ENCODE measurements at regions not wholly inside any gene's neighbourhood (a gene's known extent, or its start where the extent isn't known, plus 50 kb on each side); places are given as distances from the start of the nearest gene placed in this dataset.

DNA sequence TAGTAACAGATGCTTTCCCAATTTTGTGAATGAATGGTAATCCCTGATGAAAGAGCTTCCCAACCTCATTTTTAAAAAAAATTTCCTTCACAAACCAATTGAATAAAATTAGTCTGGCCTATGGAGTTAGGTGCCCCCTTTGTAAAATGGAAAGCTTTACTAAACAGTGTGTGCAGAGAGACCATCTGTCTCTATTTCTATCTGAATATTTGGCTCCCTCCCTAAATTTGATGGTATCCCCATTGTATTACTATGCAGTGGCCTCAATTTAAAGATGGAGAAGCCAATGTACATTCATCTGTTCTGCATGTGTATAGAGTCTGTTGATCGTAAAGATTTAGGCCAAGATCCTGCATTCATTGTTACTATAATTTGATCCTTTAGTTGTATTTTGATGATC is 397.7 kb upstream of the RGS6 start:
- no peaks in the 10 kb centered on the region for H3K27me3 ChIP-seq (ENCODE audit: insufficient read depth, low read depth, low read length)
- H3K9me2 ChIP-seq (ENCODE audit: insufficient read depth, low read length): no peaks in the 10 kb centered on the region
- H2AFZ ChIP-seq (ENCODE audit: low read depth, low read length): no peak overlapping the region
- TF ChIP-seq, protein P1, sequence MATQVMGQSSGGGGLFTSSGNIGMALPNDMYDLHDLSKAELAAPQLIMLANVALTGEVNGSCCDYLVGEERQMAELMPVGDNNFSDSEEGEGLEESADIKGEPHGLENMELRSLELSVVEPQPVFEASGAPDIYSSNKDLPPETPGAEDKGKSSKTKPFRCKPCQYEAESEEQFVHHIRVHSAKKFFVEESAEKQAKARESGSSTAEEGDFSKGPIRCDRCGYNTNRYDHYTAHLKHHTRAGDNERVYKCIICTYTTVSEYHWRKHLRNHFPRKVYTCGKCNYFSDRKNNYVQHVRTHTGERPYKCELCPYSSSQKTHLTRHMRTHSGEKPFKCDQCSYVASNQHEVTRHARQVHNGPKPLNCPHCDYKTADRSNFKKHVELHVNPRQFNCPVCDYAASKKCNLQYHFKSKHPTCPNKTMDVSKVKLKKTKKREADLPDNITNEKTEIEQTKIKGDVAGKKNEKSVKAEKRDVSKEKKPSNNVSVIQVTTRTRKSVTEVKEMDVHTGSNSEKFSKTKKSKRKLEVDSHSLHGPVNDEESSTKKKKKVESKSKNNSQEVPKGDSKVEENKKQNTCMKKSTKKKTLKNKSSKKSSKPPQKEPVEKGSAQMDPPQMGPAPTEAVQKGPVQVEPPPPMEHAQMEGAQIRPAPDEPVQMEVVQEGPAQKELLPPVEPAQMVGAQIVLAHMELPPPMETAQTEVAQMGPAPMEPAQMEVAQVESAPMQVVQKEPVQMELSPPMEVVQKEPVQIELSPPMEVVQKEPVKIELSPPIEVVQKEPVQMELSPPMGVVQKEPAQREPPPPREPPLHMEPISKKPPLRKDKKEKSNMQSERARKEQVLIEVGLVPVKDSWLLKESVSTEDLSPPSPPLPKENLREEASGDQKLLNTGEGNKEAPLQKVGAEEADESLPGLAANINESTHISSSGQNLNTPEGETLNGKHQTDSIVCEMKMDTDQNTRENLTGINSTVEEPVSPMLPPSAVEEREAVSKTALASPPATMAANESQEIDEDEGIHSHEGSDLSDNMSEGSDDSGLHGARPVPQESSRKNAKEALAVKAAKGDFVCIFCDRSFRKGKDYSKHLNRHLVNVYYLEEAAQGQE (IDR thresholded peaks at IDR 0.05; ENCODE audit: borderline replicate concordance): no peak
- TF ChIP-seq EZH2 (IDR thresholded peaks at IDR 0.05; ENCODE audit: borderline replicate concordance, insufficient read depth, low read length, poor library complexity, severe bottlenecking) (no peak), SMC3 (conservative IDR thresholded peaks at IDR 0.05; ENCODE audit: poor library complexity) (no peak), MXI1 (conservative IDR thresholded peaks at IDR 0.05; ENCODE audit: poor library complexity, severe bottlenecking) (no peak), RAD21 (conservative IDR thresholded peaks at IDR 0.05) (no peak), TAF1 (IDR thresholded peaks at IDR 0.05; ENCODE audit: low read depth) (no peak), POLR2AphosphoS5 (IDR thresholded peaks at IDR 0.05) (no peak)
- TF ChIP-seq, protein P2, sequence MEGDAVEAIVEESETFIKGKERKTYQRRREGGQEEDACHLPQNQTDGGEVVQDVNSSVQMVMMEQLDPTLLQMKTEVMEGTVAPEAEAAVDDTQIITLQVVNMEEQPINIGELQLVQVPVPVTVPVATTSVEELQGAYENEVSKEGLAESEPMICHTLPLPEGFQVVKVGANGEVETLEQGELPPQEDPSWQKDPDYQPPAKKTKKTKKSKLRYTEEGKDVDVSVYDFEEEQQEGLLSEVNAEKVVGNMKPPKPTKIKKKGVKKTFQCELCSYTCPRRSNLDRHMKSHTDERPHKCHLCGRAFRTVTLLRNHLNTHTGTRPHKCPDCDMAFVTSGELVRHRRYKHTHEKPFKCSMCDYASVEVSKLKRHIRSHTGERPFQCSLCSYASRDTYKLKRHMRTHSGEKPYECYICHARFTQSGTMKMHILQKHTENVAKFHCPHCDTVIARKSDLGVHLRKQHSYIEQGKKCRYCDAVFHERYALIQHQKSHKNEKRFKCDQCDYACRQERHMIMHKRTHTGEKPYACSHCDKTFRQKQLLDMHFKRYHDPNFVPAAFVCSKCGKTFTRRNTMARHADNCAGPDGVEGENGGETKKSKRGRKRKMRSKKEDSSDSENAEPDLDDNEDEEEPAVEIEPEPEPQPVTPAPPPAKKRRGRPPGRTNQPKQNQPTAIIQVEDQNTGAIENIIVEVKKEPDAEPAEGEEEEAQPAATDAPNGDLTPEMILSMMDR (IDR thresholded peaks at IDR 0.05; ENCODE audit: poor library complexity, severe bottlenecking): no peak
- no peaks in the 10 kb centered on the region for H4K20me1 ChIP-seq (ENCODE audit: insufficient read depth)
- H3K27ac ChIP-seq (ENCODE audit: low read length): no peak overlapping the region
- no peaks in the 10 kb centered on the region for H3K9me3 ChIP-seq (ENCODE audit: low read length)
- no peak overlapping the region for H3K4me2 ChIP-seq (ENCODE audit: low read length)
- no peaks in the 10 kb centered on the region for H3K79me2 ChIP-seq (replicated peaks; ENCODE audit: insufficient read depth, low read length)
- no peak overlapping the region for H3K4me3 ChIP-seq (ENCODE audit: low read length)
- H3K36me3 ChIP-seq (ENCODE audit: insufficient read depth, low read length): no peaks in the 10 kb centered on the region
- H3K9ac ChIP-seq (ENCODE audit: low read length): no peak overlapping the region
- H3F3A ChIP-seq (ENCODE audit: insufficient read depth, low read length, poor library complexity, severe bottlenecking): no peaks in the 10 kb centered on the region

DNA sequence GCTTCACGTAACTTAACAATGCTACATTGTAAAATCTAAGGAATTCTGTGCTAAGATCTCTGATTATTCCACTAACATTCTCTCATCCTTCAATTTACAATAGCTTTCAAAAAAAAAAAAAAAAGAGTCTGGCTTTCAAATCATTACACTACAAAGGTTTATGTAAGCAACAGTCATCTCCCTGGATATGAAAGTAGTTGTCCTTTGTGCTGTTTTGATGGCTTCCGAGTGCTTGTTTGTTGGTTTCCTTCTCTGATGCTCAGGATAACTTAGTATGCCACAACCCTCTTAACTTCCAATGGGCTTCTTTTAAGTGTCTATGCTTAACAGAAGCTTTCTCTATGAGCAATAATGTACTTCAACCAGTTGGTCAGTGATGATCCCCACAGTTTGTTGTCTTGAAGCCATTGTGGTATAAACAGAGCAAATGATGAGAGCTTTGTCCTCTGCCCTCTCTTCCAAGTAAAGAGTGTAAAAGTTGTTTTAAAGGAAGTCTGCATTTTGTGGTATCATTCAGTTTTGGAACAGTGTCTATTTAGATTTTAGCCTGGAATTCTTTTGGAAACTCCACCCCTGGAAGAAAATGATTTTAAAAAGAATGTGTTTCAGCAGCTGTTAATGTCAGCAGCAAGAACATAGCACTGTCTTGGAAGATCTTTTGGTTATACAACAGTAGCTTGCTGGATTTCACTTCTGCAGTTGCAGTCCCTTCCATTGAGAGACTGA is 396.1 kb upstream of the RGS6 start:
- H3F3A ChIP-seq (ENCODE audit: insufficient read depth, low read length, poor library complexity, severe bottlenecking): no peaks in the 10 kb centered on the region
- no peak overlapping the region for H3K27ac ChIP-seq (ENCODE audit: low read length)
- H3K27me3 ChIP-seq (ENCODE audit: insufficient read depth, low read depth, low read length): no peaks in the 10 kb centered on the region
- H3K4me2 ChIP-seq (ENCODE audit: low read length): no peak overlapping the region
- H3K4me3 ChIP-seq (ENCODE audit: low read length): no peak overlapping the region
- H3K9me2 ChIP-seq (ENCODE audit: insufficient read depth, low read length): no peaks in the 10 kb centered on the region
- H3K9ac ChIP-seq (ENCODE audit: low read length): no peak overlapping the region
- TF ChIP-seq, protein P2 (IDR thresholded peaks at IDR 0.05; ENCODE audit: poor library complexity, severe bottlenecking): no peak
- TF ChIP-seq EZH2 (IDR thresholded peaks at IDR 0.05; ENCODE audit: borderline replicate concordance, insufficient read depth, low read length, poor library complexity, severe bottlenecking): no peak
- no peak for TF ChIP-seq EP300 (conservative IDR thresholded peaks at IDR 0.05; ENCODE audit: poor library complexity, severe bottlenecking)
- TF ChIP-seq, protein P1 (IDR thresholded peaks at IDR 0.05; ENCODE audit: borderline replicate concordance): no peak
- TF ChIP-seq POLR2AphosphoS5 (IDR thresholded peaks at IDR 0.05): no peak
- TF ChIP-seq TAF1 (IDR thresholded peaks at IDR 0.05; ENCODE audit: low read depth): no peak
- TF ChIP-seq SMC3 (conservative IDR thresholded peaks at IDR 0.05; ENCODE audit: poor library complexity): no peak
- TF ChIP-seq MXI1 (conservative IDR thresholded peaks at IDR 0.05; ENCODE audit: poor library complexity, severe bottlenecking): no peak
- no peak for TF ChIP-seq RAD21 (conservative IDR thresholded peaks at IDR 0.05)
- no peaks in the 10 kb centered on the region for H3K79me2 ChIP-seq (replicated peaks; ENCODE audit: insufficient read depth, low read length)
- H3K36me3 ChIP-seq (ENCODE audit: insufficient read depth, low read length): no peaks in the 10 kb centered on the region
- no peaks in the 10 kb centered on the region for H3K9me3 ChIP-seq (ENCODE audit: low read length)
- H4K20me1 ChIP-seq (ENCODE audit: insufficient read depth): no peaks in the 10 kb centered on the region
- H2AFZ ChIP-seq (ENCODE audit: low read depth, low read length): no peak overlapping the region
